ENCODE measurements at regions not wholly inside any gene's neighbourhood (a gene's known extent, or its start where the extent isn't known, plus 50 kb on each side); places are given as distances from the start of the nearest gene placed in this dataset.

GRCh38 chr16:88323041-88323440 is 59.7 kb upstream of the ZNF469 start:
- TF ChIP-seq POLR2A (IDR thresholded peaks at IDR 0.05) = no peak
- no peak for TF ChIP-seq CTCF (IDR thresholded peaks at IDR 0.05)
- no peak for TF ChIP-seq POLR2AphosphoS5 (IDR thresholded peaks at IDR 0.05; ENCODE audit: insufficient read depth in 1 of 2, low read depth in 1 of 2)

Measured in vagina (tissue), 2 donors.